HepG2 (cell line): ENCODE measurements at regions not wholly inside any gene's neighbourhood (a gene's known extent, or its start where the extent isn't known, plus 50 kb on each side); places are given as distances from the start of the nearest gene placed in this dataset.

Source experiments
- ATAC-seq: fragments of 200-7000 bp; cut with Tn5 transposase; 3 replicates; pipeline ENCODE4 v1.9.1; 2020; ENCODE audit warnings: mild to moderate bottlenecking, moderate library complexity
- BruUV-seq: library from RNA; stranded (reverse); fragments of 400-500 nt; replicated peaks from 2 replicates; lab custom pipeline; 2021; lab: Mats Ljungman, UMichigan
- CTCF ChIA-PET: fragments of 300-600 bp; formaldehyde crosslinking; extraction: SDS; loops from one replicate; lab custom pipeline; 2021; ENCODE audit warnings: low total read pairs, inconsistent platforms, low intra/inter-chr PET ratio; lab: Yijun Ruan, JAX
- POLR2A ChIA-PET: fragments of 350-600 bp; sonication (Branson Sonifier 250); formaldehyde crosslinking; loops from one replicate; lab custom pipeline; 2020; ENCODE audit warnings: antibody characterized with exemption, inconsistent platforms; lab: Yijun Ruan, JAX
- DNase-seq: peaks from one replicate; pipeline ENCODE4 v3.0.0-alpha.2; 2015; ENCODE audit warnings: low spot score
- FAIRE-seq: peaks from 3 replicates; lab custom pipeline; 2011; peaks lifted over from hg19 to GRCh38; lab: Jason Lieb, UNC
- H2AFZ ChIP-seq: one replicate; pipeline ENCODE4 v1.6.1; 2011; ENCODE audit warnings: low read length, inconsistent platforms
- H3K27ac ChIP-seq: fragments of 300-600 bp; 3 replicates; pipeline ENCODE4 v1.8.0; 2011; ENCODE audit warnings: mixed run types, mild to moderate bottlenecking, mixed read lengths, low read length, inconsistent platforms; ENCODE audit not compliant: insufficient read depth; ENCODE audit errors: extremely low read length
- H3K27me3 ChIP-seq, 2 experiments: fragments of 200-600 bp in 1 of 2; 2 replicates in 1 of 2; 3 replicates in 1 of 2; pipeline versions ENCODE4 v1.6.0 to v1.8.0; 2011; ENCODE audit warnings: low read length in 2 of 2, mild to moderate bottlenecking in 2 of 2, moderate library complexity in 2 of 2, inconsistent platforms in 1 of 2; ENCODE audit not compliant: insufficient read depth in 2 of 2, control insufficient read depth in 1 of 2
- H3K36me3 ChIP-seq, 2 experiments: fragments of 200-600 bp in 1 of 2; replicated peaks in 1 of 2; 2 replicates in 1 of 2; 3 replicates in 1 of 2; pipeline versions ENCODE4 v1.5.1 to v1.8.0; 2011; ENCODE audit warnings: low read length in 2 of 2, inconsistent platforms in 1 of 2; ENCODE audit not compliant: insufficient read depth in 2 of 2, control insufficient read depth in 1 of 2
- H3K4me1 ChIP-seq: 2 replicates; pipeline ENCODE4 v1.5.1; 2012; ENCODE audit warnings: low read length, inconsistent platforms; ENCODE audit not compliant: insufficient read depth
- H3K4me2 ChIP-seq: 2 replicates; pipeline ENCODE4 v1.6.0; 2011; ENCODE audit warnings: low read depth, low read length, inconsistent platforms
- H3K4me3 ChIP-seq, 3 experiments: fragments of 200-600 bp in 1 of 3; sonication (generic), shearing (Covaris generic) in 1 of 3; replicated peaks in 1 of 3; 2 replicates each; pipeline ENCODE4 v1.5.1; 2011 to 2016; ENCODE audit warnings: low read length in 3 of 3, inconsistent platforms in 2 of 3, low read depth in 2 of 3, mild to moderate bottlenecking in 2 of 3, control low read depth in 1 of 3, mixed read lengths in 1 of 3; ENCODE audit not compliant: insufficient read depth in 1 of 3
- H3K79me2 ChIP-seq: one replicate; pipeline ENCODE4 v1.6.1; 2011; ENCODE audit warnings: low read length, inconsistent platforms; ENCODE audit not compliant: insufficient read depth
- H3K9ac ChIP-seq: 2 replicates; pipeline ENCODE4 v1.6.0; 2011; ENCODE audit warnings: mild to moderate bottlenecking, low read depth, low read length, inconsistent platforms; ENCODE audit not compliant: insufficient read depth
- H3K9me3 ChIP-seq: 2 replicates; pipeline ENCODE4 v1.5.1; 2012; ENCODE audit warnings: mild to moderate bottlenecking, low read length
- H4K20me1 ChIP-seq: 2 replicates; pipeline ENCODE4 v1.6.0; 2011; ENCODE audit warnings: inconsistent platforms, mild to moderate bottlenecking, low read length, moderate library complexity; ENCODE audit not compliant: insufficient read depth
- KDM4B ChIP-seq: sonication (generic); formaldehyde crosslinking; IDR thresholded peaks from 2 replicates; pipeline ENCODE4 v1.4.0; 2020; ENCODE audit warnings: missing genetic modification reagents
- KLF9 ChIP-seq: IDR thresholded peaks from 2 replicates; pipeline ENCODE4 v1.6.1; 2016; ENCODE audit warnings: low read depth
- MATR3 ChIP-seq: sonication (generic); formaldehyde crosslinking; IDR thresholded peaks from 2 replicates; pipeline ENCODE4 v1.4.0; 2020; ENCODE audit warnings: missing genetic modification reagents
- RFX5 ChIP-seq: IDR thresholded peaks from 2 replicates; pipeline ENCODE4 v1.6.1; 2011; ENCODE audit warnings: low read depth, low read length, improper control_type of control experiment
- SIN3B ChIP-seq: fragments of 150-350 bp; IDR thresholded peaks from 2 replicates; pipeline ENCODE4 v1.6.1; 2014; ENCODE audit warnings: low read length
- SOX5 ChIP-seq: IDR thresholded peaks from 2 replicates; pipeline ENCODE4 v1.6.1; 2016; ENCODE audit warnings: borderline replicate concordance
- U2AF1 ChIP-seq: fragments of 200-400 bp; formaldehyde crosslinking; optimal IDR thresholded peaks from 2 replicates; pipeline ENCODE3; 2017; ENCODE audit warnings: mild to moderate bottlenecking, low read depth, low read length
- XBP1 ChIP-seq: sonication (generic); formaldehyde crosslinking; IDR thresholded peaks from 2 replicates; pipeline ENCODE4 v1.5.0; 2020; ENCODE audit warnings: missing genetic modification reagents
- ZBTB20 ChIP-seq: sonication (generic); formaldehyde crosslinking; IDR thresholded peaks from 2 replicates; pipeline ENCODE4 v1.8.1; 2023; ENCODE audit warnings: missing genetic modification reagents, low read depth, mild to moderate bottlenecking, borderline replicate concordance
- ZBTB38 ChIP-seq: sonication (generic); formaldehyde crosslinking; IDR thresholded peaks from 2 replicates; pipeline ENCODE4 v1.5.1; 2020; ENCODE audit warnings: mild to moderate bottlenecking, missing genetic modification reagents
- ZNF235 ChIP-seq: sonication (generic); formaldehyde crosslinking; IDR thresholded peaks from 2 replicates; pipeline ENCODE4 v1.8.1; 2023; ENCODE audit warnings: mild to moderate bottlenecking, missing genetic modification reagents, borderline replicate concordance
- ZNF383 ChIP-seq: sonication (generic); formaldehyde crosslinking; IDR thresholded peaks from 2 replicates; pipeline ENCODE4 v1.4.0; 2020; ENCODE audit warnings: missing genetic modification reagents, mild to moderate bottlenecking, borderline replicate concordance
- ZNF737 ChIP-seq: sonication (generic); formaldehyde crosslinking; IDR thresholded peaks from 2 replicates; pipeline ENCODE4 v1.5.0; 2020; ENCODE audit warnings: missing genetic modification reagents, mild to moderate bottlenecking, borderline replicate concordance
- ZSCAN20 ChIP-seq: sonication (generic); formaldehyde crosslinking; IDR thresholded peaks from 2 replicates; pipeline ENCODE4 v1.4.0; 2020; ENCODE audit warnings: missing genetic modification reagents, mild to moderate bottlenecking, borderline replicate concordance
- WGBS: methylation state at CpG from one replicate; pipeline ENCODE4 v1.1.6; 2017; ENCODE audit warnings: low lambda C conversion rate; 5-methylcytosine and 5-hydroxymethylcytosine counted together
- in situ Hi-C: cut with HindIII; loops from 2 replicates; pipeline ENCODE4 v1.10.0; 2017; ENCODE audit warnings: low pct_unique_long_range_greater_than_20kb; ENCODE audit not compliant: extremely low pct_ligation_motif_present
- intact Hi-C: fragments of 100-400 bp; cut with micrococcal nuclease; formaldehyde crosslinking; loops from one replicate; pipeline ENCODE4 v1.10.0; 2022; ENCODE audit not compliant: unreplicated experiment
- TF ChIP-seq, protein P1 (sequence below): IDR thresholded peaks from 2 replicates; pipeline ENCODE4 v1.6.1; 2018; ENCODE audit warnings: missing genetic modification reagents, mild to moderate bottlenecking, missing compliant biosample characterization

DNA sequence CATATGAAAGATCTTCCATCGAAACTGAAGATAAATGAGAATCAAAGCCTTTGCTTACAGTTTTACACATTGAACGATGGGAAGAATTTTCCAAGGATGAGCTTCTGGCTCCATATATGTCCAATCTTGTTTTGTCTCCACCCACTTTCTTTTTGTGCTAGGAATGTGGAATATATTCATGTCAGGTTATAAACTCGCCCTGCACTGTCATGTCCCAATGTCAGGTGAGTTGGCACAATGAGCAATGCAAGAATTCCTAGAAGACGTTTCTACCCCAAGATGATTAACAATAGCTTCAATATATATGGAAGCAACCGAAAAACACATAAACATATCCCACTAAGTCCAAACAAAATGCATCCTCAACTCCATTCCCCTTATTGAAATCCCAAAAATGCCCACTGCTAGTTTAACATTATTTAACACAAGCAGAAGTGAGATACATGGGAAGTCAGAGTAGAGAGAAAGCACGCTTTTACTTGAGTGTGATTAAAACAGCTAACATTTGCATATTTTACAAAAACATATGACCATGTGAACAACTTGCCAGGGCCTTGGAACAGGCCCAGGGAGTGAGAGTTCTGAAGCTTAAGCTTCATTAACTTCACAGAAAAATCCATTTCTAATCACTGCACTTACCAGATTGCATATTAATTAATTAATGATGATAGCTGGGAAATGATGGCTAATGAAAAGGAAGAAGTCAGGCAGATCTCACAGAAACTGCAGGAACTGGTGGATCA lies 233.9 kb downstream of the GXYLT1 start:
- ChIA-PET POLR2A (no interaction called here), CTCF (no interaction called here)
- no peak overlapping the region for H3K9ac ChIP-seq
- H4K20me1 ChIP-seq: no peaks in the 10 kb centered on the region
- ATAC-seq (no peak), DNase-seq (no peak), FAIRE-seq (no peak)
- intact Hi-C loops: no loop called here
- no peaks in the 10 kb centered on the region for H3K27me3 ChIP-seq
- no peak overlapping the region for H3K4me2 ChIP-seq
- no peak overlapping the region for H3K27ac ChIP-seq
- no TSS peak for BruUV-seq
- no peak overlapping the region for H3K4me3 ChIP-seq
- H3K79me2 ChIP-seq: no peaks in the 10 kb centered on the region
- in situ Hi-C loops: no loop called here
- H2AFZ ChIP-seq: no peak overlapping the region
- no peak for TF ChIP-seq SIN3B
- no peak for TF ChIP-seq ZBTB20 (CRISPR knock-in tag)
- TF ChIP-seq ZBTB38: no peak
- TF ChIP-seq MATR3 (CRISPR knock-in tag): no peak
- TF ChIP-seq ZNF737 (CRISPR knock-in tag): no peak
- TF ChIP-seq XBP1: no peak
- no peak for TF ChIP-seq SOX5 (CRISPR knock-in tag)
- no peaks in the 10 kb centered on the region for H3K4me1 ChIP-seq
- H3K36me3 ChIP-seq: no peaks in the 10 kb centered on the region
- no peaks in the 10 kb centered on the region for H3K9me3 ChIP-seq
- WGBS: under 1% methylated on average over 6 of the region's 6 CpGs

DNA sequence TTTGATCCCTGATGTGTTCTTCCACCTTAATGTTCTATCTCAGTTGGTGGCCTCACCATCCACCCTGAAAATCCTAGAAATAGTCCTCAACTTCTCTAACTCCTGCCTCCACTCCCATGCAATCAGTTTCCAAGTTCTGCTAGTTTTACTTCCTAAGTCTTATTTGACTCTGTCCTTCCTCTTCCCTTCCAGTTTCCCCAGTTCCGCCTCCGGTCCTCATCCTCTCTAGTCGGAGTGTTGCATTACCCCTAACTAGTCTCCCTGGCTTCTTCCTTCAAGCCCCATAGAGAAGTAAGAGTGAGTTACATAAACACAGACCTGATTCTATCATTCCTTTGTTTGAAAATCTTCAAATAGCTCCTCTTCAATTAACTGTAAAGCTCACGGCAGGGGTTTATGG lies 236.5 kb downstream of the GXYLT1 start:
- Histone ChIP-seq H3K4me1 (no peaks in the 10 kb centered on the region), H4K20me1 (no peaks in the 10 kb centered on the region), H3K27ac (no peak overlapping the region), H3K4me2 (no peak overlapping the region), H2AFZ (no peak overlapping the region), H3K36me3 (no peaks in the 10 kb centered on the region), H3K9ac (no peak overlapping the region), H3K27me3 (no peaks in the 10 kb centered on the region), H3K9me3 (no peaks in the 10 kb centered on the region), H3K4me3 (no peak overlapping the region), H3K79me2 (no peaks in the 10 kb centered on the region)
- ATAC-seq (no peak), DNase-seq (no peak), FAIRE-seq (no peak)
- in situ Hi-C loops: no loop called here
- intact Hi-C loops: no loop called here
- 46% methylated on average over 4 of the region's 4 CpGs for WGBS
- no TSS peak for BruUV-seq
- CTCF ChIA-PET: no interaction called here
- TF ChIP-seq KLF9: no peak
- no peak for TF ChIP-seq U2AF1
- TF ChIP-seq, protein P1, sequence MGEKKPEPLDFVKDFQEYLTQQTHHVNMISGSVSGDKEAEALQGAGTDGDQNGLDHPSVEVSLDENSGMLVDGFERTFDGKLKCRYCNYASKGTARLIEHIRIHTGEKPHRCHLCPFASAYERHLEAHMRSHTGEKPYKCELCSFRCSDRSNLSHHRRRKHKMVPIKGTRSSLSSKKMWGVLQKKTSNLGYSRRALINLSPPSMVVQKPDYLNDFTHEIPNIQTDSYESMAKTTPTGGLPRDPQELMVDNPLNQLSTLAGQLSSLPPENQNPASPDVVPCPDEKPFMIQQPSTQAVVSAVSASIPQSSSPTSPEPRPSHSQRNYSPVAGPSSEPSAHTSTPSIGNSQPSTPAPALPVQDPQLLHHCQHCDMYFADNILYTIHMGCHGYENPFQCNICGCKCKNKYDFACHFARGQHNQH: no peak
- no peak for TF ChIP-seq ZSCAN20 (CRISPR knock-in tag)
- TF ChIP-seq KDM4B: no peak
- no peak for TF ChIP-seq RFX5
- TF ChIP-seq ZNF235 (CRISPR knock-in tag): no peak
- no peak for TF ChIP-seq ZNF383 (CRISPR knock-in tag)
- POLR2A ChIA-PET: no interaction called here
